ENCODE measurements at regions not wholly inside any gene's neighbourhood (a gene's known extent, or its start where the extent isn't known, plus 50 kb on each side); places are given as distances from the start of the nearest gene placed in this dataset.

GRCh38 chr9:107213561-107214028 lies 69.5 kb upstream of the RAD23B start:
- Histone ChIP-seq H3K4ac (ENCODE audit: low read depth, low read length) (no peak overlapping the region), H3K27me3 (ENCODE audit: insufficient read depth, low read length) (no peaks in the 10 kb centered on the region), H4K91ac (ENCODE audit: low read depth, low read length) (peak overlapping the region; percentile 81), H2AFZ (ENCODE audit: insufficient read depth, low read length, poor library complexity) (no peak overlapping the region), H3K23ac (ENCODE audit: low read length) (no peak overlapping the region), H2BK12ac (ENCODE audit: low read length) (peak overlapping the region; percentile 43), H2AK5ac (ENCODE audit: low read length) (no peak overlapping the region), H2BK120ac (ENCODE audit: insufficient read depth, low read length, poor library complexity) (peak overlapping the region; percentile 41), H3K79me2 (ENCODE audit: control insufficient read depth, insufficient read depth, low read length, poor library complexity) (no peaks in the 10 kb centered on the region), H2BK5ac (ENCODE audit: low read depth, low read length, poor library complexity) (peak overlapping the region; percentile 88), H4K8ac (ENCODE audit: low read depth, low read length) (peak overlapping the region; percentile 29), H3K9ac (ENCODE audit: low read length) (no peak overlapping the region), H3K27ac (ENCODE audit: low read depth, low read length) (peak overlapping the region; percentile 95), H3K14ac (ENCODE audit: low read length) (no peak overlapping the region), H3K4me3 (ENCODE audit: low read depth, low read length) (no peak overlapping the region), H3K18ac (ENCODE audit: low read length) (no peak overlapping the region), H3K4me1 (ENCODE audit: control insufficient read depth in 1 of 2, insufficient read depth in 2 of 2, low read length in 2 of 2) (peaks cover 14 to 19% of the 10 kb centered on the region in 2 experiments), H3K4me2 (ENCODE audit: low read length) (no peak overlapping the region), H4K12ac (ENCODE audit: low read depth, low read length) (no peak overlapping the region), H3K9me3 (ENCODE audit: insufficient read depth, low read depth, low read length) (no peaks in the 10 kb centered on the region), H3K36me3 (ENCODE audit: control insufficient read depth in 1 of 2, insufficient read depth in 2 of 2, low read length in 2 of 2) (no peaks in the 10 kb centered on the region), H3K79me1 (ENCODE audit: low read length) (peaks cover 21% of the 10 kb centered on the region)
- WGBS (ENCODE audit: extremely low coverage, insufficient coverage, insufficient read length), result no CpG with 5 or more reads among the region's 6 CpGs
- peak; percentile 58 to 77 for DNase-seq

- H4K8ac ChIP-seq (ENCODE audit: low read depth, low read length), result no peak overlapping the region
- no peak overlapping the region for H4K91ac ChIP-seq (ENCODE audit: low read depth, low read length)
- H3K79me2 ChIP-seq (ENCODE audit: control insufficient read depth, insufficient read depth, low read length, poor library complexity), result no peaks in the 10 kb centered on the region
- peaks cover 14 to 19% of the 10 kb centered on the region in 2 experiments for H3K4me1 ChIP-seq (ENCODE audit: control insufficient read depth in 1 of 2, insufficient read depth in 2 of 2, low read length in 2 of 2)
- no peak overlapping the region for H4K12ac ChIP-seq (ENCODE audit: low read depth, low read length)
- no peak overlapping the region for H3K23ac ChIP-seq (ENCODE audit: low read length)
- WGBS (ENCODE audit: extremely low coverage, insufficient coverage, insufficient read length), result no CpG with 5 or more reads among the region's 3 CpGs
- H2AFZ ChIP-seq (ENCODE audit: insufficient read depth, low read length, poor library complexity), result no peak overlapping the region
- peak in 1 of 2 donors; percentile 37 for DNase-seq
- no peak overlapping the region for H3K9ac ChIP-seq (ENCODE audit: low read length)
- no peak overlapping the region for H2AK5ac ChIP-seq (ENCODE audit: low read length)
- H3K14ac ChIP-seq (ENCODE audit: low read length), result no peak overlapping the region
- H3K4ac ChIP-seq (ENCODE audit: low read depth, low read length), result no peak overlapping the region
- H3K9me3 ChIP-seq (ENCODE audit: insufficient read depth, low read depth, low read length), result no peaks in the 10 kb centered on the region
- no peak overlapping the region for H2BK5ac ChIP-seq (ENCODE audit: low read depth, low read length, poor library complexity)
- H3K27me3 ChIP-seq (ENCODE audit: insufficient read depth, low read length), result no peaks in the 10 kb centered on the region
- H3K4me2 ChIP-seq (ENCODE audit: low read length), result no peak overlapping the region
- H2BK12ac ChIP-seq (ENCODE audit: low read length), result no peak overlapping the region
- no peak overlapping the region for H2BK120ac ChIP-seq (ENCODE audit: insufficient read depth, low read length, poor library complexity)
- no peak overlapping the region for H3K18ac ChIP-seq (ENCODE audit: low read length)
- H3K79me1 ChIP-seq (ENCODE audit: low read length), result peaks cover 21% of the 10 kb centered on the region
- no peaks in the 10 kb centered on the region for H3K36me3 ChIP-seq (ENCODE audit: control insufficient read depth in 1 of 2, insufficient read depth in 2 of 2, low read length in 2 of 2)
- no peak overlapping the region for H3K4me3 ChIP-seq (ENCODE audit: low read depth, low read length)
- peak overlapping the region; percentile 95 for H3K27ac ChIP-seq (ENCODE audit: low read depth, low read length)
Observed at GRCh38 chr9:107214381-107214780, 68.7 kb upstream of the RAD23B start.

GRCh38 chr9:107214915-107215314 lies 68.2 kb upstream of the RAD23B start:
- no peak overlapping the region for H4K12ac ChIP-seq (ENCODE audit: low read depth, low read length)
- no peak overlapping the region for H4K91ac ChIP-seq (ENCODE audit: low read depth, low read length)
- H3K9me3 ChIP-seq (ENCODE audit: insufficient read depth, low read depth, low read length), result no peaks in the 10 kb centered on the region
- H2BK12ac ChIP-seq (ENCODE audit: low read length), result peak overlapping the region; percentile 15
- H3K14ac ChIP-seq (ENCODE audit: low read length), result no peak overlapping the region
- H3K18ac ChIP-seq (ENCODE audit: low read length), result no peak overlapping the region
- H3K79me1 ChIP-seq (ENCODE audit: low read length), result peaks cover 21% of the 10 kb centered on the region
- H2BK120ac ChIP-seq (ENCODE audit: insufficient read depth, low read length, poor library complexity), result no peak overlapping the region
- peak in 1 of 2 donors; percentile 43 for DNase-seq
- no peak overlapping the region for H2AFZ ChIP-seq (ENCODE audit: insufficient read depth, low read length, poor library complexity)
- no CpG with 5 or more reads among the region's 2 CpGs for whole genome bisulfite sequencing (ENCODE audit: extremely low coverage, insufficient coverage, insufficient read length)
- H3K23ac ChIP-seq (ENCODE audit: low read length), result no peak overlapping the region
- peaks cover 14 to 19% of the 10 kb centered on the region in 2 experiments for H3K4me1 ChIP-seq (ENCODE audit: control insufficient read depth in 1 of 2, insufficient read depth in 2 of 2, low read length in 2 of 2)
- H3K9ac ChIP-seq (ENCODE audit: low read length), result no peak overlapping the region
- no peak overlapping the region for H3K4me3 ChIP-seq (ENCODE audit: low read depth, low read length)
- no peak overlapping the region for H3K4me2 ChIP-seq (ENCODE audit: low read length)
- no peak overlapping the region for H4K8ac ChIP-seq (ENCODE audit: low read depth, low read length)
- no peaks in the 10 kb centered on the region for H3K27me3 ChIP-seq (ENCODE audit: insufficient read depth, low read length)
- no peak overlapping the region for H3K4ac ChIP-seq (ENCODE audit: low read depth, low read length)
- H3K79me2 ChIP-seq (ENCODE audit: control insufficient read depth, insufficient read depth, low read length, poor library complexity), result no peaks in the 10 kb centered on the region
- no peaks in the 10 kb centered on the region for H3K36me3 ChIP-seq (ENCODE audit: control insufficient read depth in 1 of 2, insufficient read depth in 2 of 2, low read length in 2 of 2)
- no peak overlapping the region for H2AK5ac ChIP-seq (ENCODE audit: low read length)
- peak overlapping the region; percentile 14 for H3K27ac ChIP-seq (ENCODE audit: low read depth, low read length)
- no peak overlapping the region for H2BK5ac ChIP-seq (ENCODE audit: low read depth, low read length, poor library complexity)

- no peak overlapping the region for H3K27ac ChIP-seq (ENCODE audit: low read depth, low read length)
- no peak overlapping the region for H3K4me2 ChIP-seq (ENCODE audit: low read length)
- H3K23ac ChIP-seq (ENCODE audit: low read length), result no peak overlapping the region
- no peak overlapping the region for H2AFZ ChIP-seq (ENCODE audit: insufficient read depth, low read length, poor library complexity)
- no peak overlapping the region for H3K14ac ChIP-seq (ENCODE audit: low read length)
- peak overlapping the region; percentile 0 for H4K91ac ChIP-seq (ENCODE audit: low read depth, low read length)
- no peaks in the 10 kb centered on the region for H3K36me3 ChIP-seq (ENCODE audit: control insufficient read depth in 1 of 2, insufficient read depth in 2 of 2, low read length in 2 of 2)
- no peak overlapping the region for H2BK5ac ChIP-seq (ENCODE audit: low read depth, low read length, poor library complexity)
- no peak overlapping the region for H2BK120ac ChIP-seq (ENCODE audit: insufficient read depth, low read length, poor library complexity)
- H3K9me3 ChIP-seq (ENCODE audit: insufficient read depth, low read depth, low read length), result no peaks in the 10 kb centered on the region
- H3K79me1 ChIP-seq (ENCODE audit: low read length), result peaks cover 22% of the 10 kb centered on the region
- no peak overlapping the region for H3K18ac ChIP-seq (ENCODE audit: low read length)
- peak in 1 of 2 donors; percentile 6 for DNase-seq
- no peak overlapping the region for H4K8ac ChIP-seq (ENCODE audit: low read depth, low read length)
- H3K4ac ChIP-seq (ENCODE audit: low read depth, low read length), result no peak overlapping the region
- H3K4me1 ChIP-seq (ENCODE audit: control insufficient read depth in 1 of 2, insufficient read depth in 2 of 2, low read length in 2 of 2), result peaks cover 14 to 19% of the 10 kb centered on the region in 2 experiments
- H2BK12ac ChIP-seq (ENCODE audit: low read length), result peak overlapping the region; percentile 1
- no peak overlapping the region for H3K4me3 ChIP-seq (ENCODE audit: low read depth, low read length)
- H3K79me2 ChIP-seq (ENCODE audit: control insufficient read depth, insufficient read depth, low read length, poor library complexity), result no peaks in the 10 kb centered on the region
- H3K9ac ChIP-seq (ENCODE audit: low read length), result no peak overlapping the region
- no CpG with 5 or more reads among the region's 2 CpGs for WGBS (ENCODE audit: extremely low coverage, insufficient coverage, insufficient read length)
- H2AK5ac ChIP-seq (ENCODE audit: low read length), result no peak overlapping the region
- H4K12ac ChIP-seq (ENCODE audit: low read depth, low read length), result no peak overlapping the region
- H3K27me3 ChIP-seq (ENCODE audit: insufficient read depth, low read length), result no peaks in the 10 kb centered on the region
Observed at GRCh38 chr9:107215381-107215780, 67.7 kb upstream of the RAD23B start.
